HCT116 (cell line): ENCODE measurements at regions not wholly inside any gene's neighbourhood (a gene's known extent, or its start where the extent isn't known, plus 50 kb on each side); places are given as distances from the start of the nearest gene placed in this dataset.

Source experiments
- ATAC-seq: fragments of 200-7000 bp; cut with Tn5 transposase; 2 replicates; pipeline ENCODE4 v1.9.1; 2020; ENCODE audit warnings: mild to moderate bottlenecking, moderate library complexity
- BruUV-seq: library from RNA; stranded (reverse); fragments of 400-500 nt; replicated peaks from 2 replicates; lab custom pipeline; 2021; lab: Mats Ljungman, UMichigan
- CTCF ChIA-PET: fragments of 300-600 bp; sonication (Branson Sonifier 250); formaldehyde crosslinking; loops from one replicate; lab custom pipeline; 2021; ENCODE audit warnings: antibody characterized with exemption; lab: Charles Lee
- POLR2A ChIA-PET: fragments of 300-600, 350-600 bp; sonication (Branson Sonifier 250); formaldehyde crosslinking; loops from one replicate; lab custom pipeline; 2021; ENCODE audit warnings: antibody characterized with exemption; lab: Charles Lee
- RAD21 ChIA-PET, 2 experiments: fragments of 300-600 bp; sonication (Branson Sonifier 250); formaldehyde crosslinking; loops; one replicate each; lab custom pipeline; 2023; ENCODE audit warnings: low total read pairs in 2 of 2; ENCODE audit not compliant: uncharacterized antibody in 2 of 2, unreplicated experiment in 2 of 2, low non-redundant PET in 1 of 2; lab: Charles Lee
- DNase-seq: peaks from one replicate; pipeline ENCODE4 v3.0.0-alpha.2; 2010; ENCODE audit warnings: low read depth, low spot score
- H2AFZ ChIP-seq: fragments of 200-600 bp; shearing (Covaris generic), sonication (generic); 2 replicates; pipeline ENCODE4 v1.6.1; 2017; ENCODE audit warnings: low read depth, mixed run types, mixed read lengths, antibody characterized with exemption, low read length; ENCODE audit not compliant: poor library complexity, severe bottlenecking
- H3K27ac ChIP-seq: 2 replicates; pipeline ENCODE4 v1.5.1; 2012; ENCODE audit warnings: low read depth, low read length
- H3K27me3 ChIP-seq: fragments of 200-600 bp; sonication (generic); 2 replicates; pipeline ENCODE4 v1.6.1; 2016; ENCODE audit warnings: mixed run types, low read length, mixed read lengths; ENCODE audit not compliant: insufficient read depth
- H3K36me3 ChIP-seq, 2 experiments: fragments of 200-500 bp in 1 of 2; fragments of 200-600 bp in 1 of 2; sonication (Bioruptor generic) in 1 of 2; sonication (generic) in 1 of 2; 2 replicates each; pipeline versions ENCODE4 v1.5.1 to v1.6.1; 2014 to 2016; ENCODE audit warnings: low read length in 2 of 2, inconsistent platforms in 1 of 2, mixed read lengths in 1 of 2, mixed run types in 1 of 2; ENCODE audit not compliant: insufficient read depth in 2 of 2, control insufficient read depth in 1 of 2
- H3K4me1 ChIP-seq, 2 experiments: fragments of 200-600 bp in 1 of 2; sonication (generic) in 1 of 2; 2 replicates each; pipeline versions ENCODE4 v1.5.1 to v1.6.1; 2012 to 2017; ENCODE audit warnings: low read length in 2 of 2, inconsistent platforms in 1 of 2, mild to moderate bottlenecking in 1 of 2, mixed read lengths in 1 of 2, mixed run types in 1 of 2, moderate library complexity in 1 of 2; ENCODE audit not compliant: insufficient read depth in 2 of 2, control insufficient read depth in 1 of 2
- H3K4me2 ChIP-seq: fragments of 200-600 bp; sonication (generic); 2 replicates; pipeline ENCODE4 v1.6.1; 2017; ENCODE audit warnings: mixed run types, low read length, mixed read lengths
- H3K4me3 ChIP-seq, 2 experiments: fragments of 200-600 bp in 1 of 2; sonication (generic) in 1 of 2; replicated peaks in 1 of 2; 2 replicates each; pipeline ENCODE4 v1.5.1; 2011 to 2016; ENCODE audit warnings: low read length in 2 of 2, control low read depth in 1 of 2, low read depth in 1 of 2, mild to moderate bottlenecking in 1 of 2, mixed read lengths in 1 of 2, mixed run types in 1 of 2
- H3K79me2 ChIP-seq: fragments of 200-600 bp; sonication (generic); 2 replicates; pipeline ENCODE4 v1.6.1; 2017; ENCODE audit warnings: mild to moderate bottlenecking, mixed run types, low read length, moderate library complexity, mixed read lengths; ENCODE audit not compliant: insufficient read depth
- H3K9ac ChIP-seq: fragments of 200-600 bp; sonication (generic); 2 replicates; pipeline ENCODE4 v1.6.1; 2016; ENCODE audit warnings: low read length, mixed read lengths
- H3K9me2 ChIP-seq: fragments of 200-600 bp; sonication (generic), shearing (Covaris generic); 2 replicates; pipeline ENCODE4 v1.6.1; 2017; ENCODE audit warnings: mixed run types, mild to moderate bottlenecking, moderate library complexity; ENCODE audit not compliant: insufficient read depth
- H3K9me3 ChIP-seq, 2 experiments: fragments of 200-500 bp in 1 of 2; fragments of 200-600 bp in 1 of 2; sonication (Bioruptor generic) in 1 of 2; sonication (generic) in 1 of 2; 2 replicates each; pipeline ENCODE4 v1.6.1; 2014 to 2017; ENCODE audit warnings: low read length in 2 of 2, mixed read lengths in 2 of 2, inconsistent platforms in 1 of 2, low read depth in 1 of 2, mild to moderate bottlenecking in 1 of 2, mixed run types in 1 of 2, moderate library complexity in 1 of 2; ENCODE audit not compliant: control insufficient read depth in 1 of 2, insufficient read depth in 1 of 2
- H4K20me1 ChIP-seq: fragments of 200-600 bp; sonication (generic), shearing (Covaris generic); 2 replicates; pipeline ENCODE4 v1.6.1; 2017; ENCODE audit warnings: mixed run types, mild to moderate bottlenecking, moderate library complexity; ENCODE audit not compliant: insufficient read depth
- FOSL1 ChIP-seq: IDR thresholded peaks from 2 replicates; pipeline ENCODE4 v1.6.1; 2012; ENCODE audit warnings: low read depth
- SP1 ChIP-seq: IDR thresholded peaks from 2 replicates; pipeline ENCODE4 v1.6.1; 2012; ENCODE audit warnings: low read depth
- TCF7L2 ChIP-seq: IDR thresholded peaks from 2 replicates; pipeline ENCODE4 v1.7.0; 2011; ENCODE audit warnings: borderline replicate concordance, inconsistent platforms; ENCODE audit not compliant: insufficient read depth, insufficient read length; ENCODE audit errors: extremely low read depth
- ZFX ChIP-seq: fragments of 450-650 bp; IDR thresholded peaks from 2 replicates; pipeline ENCODE4 v1.6.1; 2017
- intact Hi-C: fragments of 100-400 bp; cut with micrococcal nuclease; formaldehyde crosslinking; loops from 2 replicates; pipeline ENCODE4 v1.10.0; 2022

GRCh38 chr17:71993363-71993762 is 127.5 kb upstream of the SOX9 start:
- no peak overlapping the region for H3K27ac ChIP-seq
- no peaks in the 10 kb centered on the region for H3K27me3 ChIP-seq
- ChIA-PET RAD21 (no interaction called here), CTCF (no interaction called here), POLR2A (no interaction called here)
- H3K4me1 ChIP-seq = peaks cover 0 to 5% of the 10 kb centered on the region in 2 experiments; a peak in 1 of 4 replicates
- H3K9me3 ChIP-seq = no peaks in the 10 kb centered on the region
- H4K20me1 ChIP-seq = no peaks in the 10 kb centered on the region
- no peak for TF ChIP-seq SP1
- peak; percentile 24; the same call in 1 of the 2 replicates for TF ChIP-seq ZFX
- no peak overlapping the region for H2AFZ ChIP-seq
- no peaks in the 10 kb centered on the region for H3K36me3 ChIP-seq
- no peaks in the 10 kb centered on the region for H3K79me2 ChIP-seq
- DNase-seq = no peak
- no peak overlapping the region for H3K4me2 ChIP-seq
- no TSS peak for BruUV-seq
- ATAC-seq = no peak
- intact Hi-C loops = no loop called here
- H3K9me2 ChIP-seq = no peaks in the 10 kb centered on the region
- H3K4me3 ChIP-seq = no peak overlapping the region
- no peak overlapping the region for H3K9ac ChIP-seq

- Histone ChIP-seq H3K9me2 (no peaks in the 10 kb centered on the region), H3K27ac (no peak overlapping the region), H2AFZ (no peak overlapping the region), H3K4me3 (no peak overlapping the region), H4K20me1 (no peaks in the 10 kb centered on the region), H3K9me3 (no peaks in the 10 kb centered on the region), H3K9ac (no peak overlapping the region), H3K27me3 (no peaks in the 10 kb centered on the region), H3K4me2 (no peak overlapping the region), H3K36me3 (no peaks in the 10 kb centered on the region), H3K4me1 (peaks cover 0 to 5% of the 10 kb centered on the region in 2 experiments; a peak in 1 of 4 replicates), H3K79me2 (no peaks in the 10 kb centered on the region)
- ATAC-seq (no peak), DNase-seq (no peak)
- ChIA-PET POLR2A (no interaction called here), CTCF (interaction anchor here (0.6 kb wide), 1 partner anchor 353 kb away, joined by 3 read pairs; no protein-coding TSS in a partner anchor), RAD21 (no interaction called here)
- BruUV-seq = no TSS peak
- TF ChIP-seq FOSL1 (peak; percentile 19; the same call in 1 of the 2 replicates), TCF7L2 (no peak)
- intact Hi-C loops = no loop called here
Observed at GRCh38 chr17:71995590-71995989, 125.2 kb upstream of the SOX9 start.
